ENCODE measurements at regions not wholly inside any gene's neighbourhood (a gene's known extent, or its start where the extent isn't known, plus 50 kb on each side); places are given as distances from the start of the nearest gene placed in this dataset.

GRCh38 chr17:77485089-77485833 lies 344.5 kb downstream of the SEC14L1 start:
- TF ChIP-seq, protein P1, sequence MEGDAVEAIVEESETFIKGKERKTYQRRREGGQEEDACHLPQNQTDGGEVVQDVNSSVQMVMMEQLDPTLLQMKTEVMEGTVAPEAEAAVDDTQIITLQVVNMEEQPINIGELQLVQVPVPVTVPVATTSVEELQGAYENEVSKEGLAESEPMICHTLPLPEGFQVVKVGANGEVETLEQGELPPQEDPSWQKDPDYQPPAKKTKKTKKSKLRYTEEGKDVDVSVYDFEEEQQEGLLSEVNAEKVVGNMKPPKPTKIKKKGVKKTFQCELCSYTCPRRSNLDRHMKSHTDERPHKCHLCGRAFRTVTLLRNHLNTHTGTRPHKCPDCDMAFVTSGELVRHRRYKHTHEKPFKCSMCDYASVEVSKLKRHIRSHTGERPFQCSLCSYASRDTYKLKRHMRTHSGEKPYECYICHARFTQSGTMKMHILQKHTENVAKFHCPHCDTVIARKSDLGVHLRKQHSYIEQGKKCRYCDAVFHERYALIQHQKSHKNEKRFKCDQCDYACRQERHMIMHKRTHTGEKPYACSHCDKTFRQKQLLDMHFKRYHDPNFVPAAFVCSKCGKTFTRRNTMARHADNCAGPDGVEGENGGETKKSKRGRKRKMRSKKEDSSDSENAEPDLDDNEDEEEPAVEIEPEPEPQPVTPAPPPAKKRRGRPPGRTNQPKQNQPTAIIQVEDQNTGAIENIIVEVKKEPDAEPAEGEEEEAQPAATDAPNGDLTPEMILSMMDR (conservative IDR thresholded peaks at IDR 0.05), result no peak
- TF ChIP-seq ZFX (IDR thresholded peaks at IDR 0.05), result no peak

All from C4-2B (cell line).